ENCODE measurements at regions not wholly inside any gene's neighbourhood (a gene's known extent, or its start where the extent isn't known, plus 50 kb on each side); places are given as distances from the start of the nearest gene placed in this dataset.

GRCh38 chr11:26778000-26778757, 56.3 kb upstream of the SLC5A12 start (continued):
- TF ChIP-seq HMGXB3 (CRISPR knock-in tag; IDR thresholded peaks at IDR 0.05; ENCODE audit: borderline replicate concordance), result no peak
- no peak for TF ChIP-seq ZNF275 (CRISPR knock-in tag; IDR thresholded peaks at IDR 0.05; ENCODE audit: borderline replicate concordance)
- TF ChIP-seq ZNF367 (CRISPR knock-in tag; IDR thresholded peaks at IDR 0.05; ENCODE audit: borderline replicate concordance), result no peak

GRCh38 chr11:26779074-26779865, 57.4 kb upstream of the SLC5A12 start:
- intact Hi-C loops (cut with micrococcal nuclease; ENCODE audit: unreplicated experiment) (no loop called here), in situ Hi-C loops (cut with HindIII; ENCODE audit: extremely low pct_ligation_motif_present, low pct_unique_long_range_greater_than_20kb) (no loop called here)
- no peak overlapping the region for H3K9ac ChIP-seq (ENCODE audit: insufficient read depth, low read depth, low read length)
- WGBS (ENCODE audit: low lambda C conversion rate), result 5% methylated on average over 4 of the region's 4 CpGs
- no peak overlapping the region for H2AFZ ChIP-seq (ENCODE audit: low read length)
- no peaks in the 10 kb centered on the region for H3K36me3 ChIP-seq (replicated peaks in 1 of 2; ENCODE audit: control insufficient read depth in 1 of 2, insufficient read depth in 2 of 2, low read length in 2 of 2)
- H4K20me1 ChIP-seq (ENCODE audit: insufficient read depth, low read length), result no peaks in the 10 kb centered on the region
- peaks cover 8% of the 10 kb centered on the region for H3K9me3 ChIP-seq (ENCODE audit: low read length)
- ATAC-seq (no peak), DNase-seq (ENCODE audit: low spot score) (no peak), FAIRE-seq (no peak)
- no peaks in the 10 kb centered on the region; a peak in 1 of 5 replicates for H3K27me3 ChIP-seq (ENCODE audit: control insufficient read depth in 1 of 2, insufficient read depth in 2 of 2, low read length in 2 of 2)
- POLR2A ChIA-PET, result no interaction called here
- no peak overlapping the region for H3K27ac ChIP-seq (ENCODE audit: extremely low read length, insufficient read depth, low read length)
- no peaks in the 10 kb centered on the region for H3K79me2 ChIP-seq (ENCODE audit: insufficient read depth, low read length)
- no peak overlapping the region for H3K4me3 ChIP-seq (replicated peaks in 1 of 3; ENCODE audit: insufficient read depth in 1 of 3, low read depth in 2 of 3, low read length in 3 of 3)
- no peaks in the 10 kb centered on the region for H3K4me1 ChIP-seq (ENCODE audit: insufficient read depth, low read length)
- CTCF ChIA-PET (ENCODE audit: low intra/inter-chr PET ratio, low total read pairs), result no interaction called here
- no TSS peak for BruUV-seq (replicated peaks)
- H3K4me2 ChIP-seq (ENCODE audit: low read depth, low read length), result no peak overlapping the region
- TF ChIP-seq YEATS2 (CRISPR knock-in tag; IDR thresholded peaks at IDR 0.05; ENCODE audit: borderline replicate concordance) (no peak), BORCS8-MEF2B (CRISPR knock-in tag; IDR thresholded peaks at IDR 0.05) (no peak), ETV5 (CRISPR knock-in tag; IDR thresholded peaks at IDR 0.05; ENCODE audit: borderline replicate concordance) (no peak), KDM6A (CRISPR knock-in tag; IDR thresholded peaks at IDR 0.05; ENCODE audit: low read depth) (no peak), KLF16 (CRISPR knock-in tag; IDR thresholded peaks at IDR 0.05) (no peak), MTA3 (CRISPR knock-in tag; IDR thresholded peaks at IDR 0.05) (no peak), SKI (IDR thresholded peaks at IDR 0.05; ENCODE audit: partially characterized antibody) (no peak), ZNF619 (CRISPR knock-in tag; IDR thresholded peaks at IDR 0.05) (no peak), ZNF800 (CRISPR knock-in tag; IDR thresholded peaks at IDR 0.05) (no peak), ZNF546 (CRISPR knock-in tag; conservative IDR thresholded peaks at IDR 0.05) (no peak), CEBPG (CRISPR knock-in tag; IDR thresholded peaks at IDR 0.05) (no peak)

All from HepG2 (cell line).